GM23248 (cell line): ENCODE measurements at regions not wholly inside any gene's neighbourhood (a gene's known extent, or its start where the extent isn't known, plus 50 kb on each side); places are given as distances from the start of the nearest gene placed in this dataset.

Source experiments
- DNase-seq: peaks from one replicate; pipeline ENCODE4 v3.0.0-alpha.2; 2015
- H2AFZ ChIP-seq: fragments of 200-600 bp; sonication (generic); 2 replicates; pipeline ENCODE4 v1.6.1; 2016; ENCODE audit warnings: antibody characterized with exemption
- H3F3A ChIP-seq: fragments of 200-600 bp; sonication (generic); 2 replicates; pipeline ENCODE4 v1.6.1; 2016; ENCODE audit warnings: mild to moderate bottlenecking, antibody characterized with exemption, mixed run types; ENCODE audit not compliant: insufficient read depth
- H3K27ac ChIP-seq: fragments of 200-600 bp; sonication (generic); 2 replicates; pipeline ENCODE4 v1.5.1; 2016; ENCODE audit warnings: mild to moderate bottlenecking
- H3K27me3 ChIP-seq: fragments of 200-600 bp; sonication (generic); replicated peaks from 2 replicates; pipeline ENCODE4 v1.6.1; 2016; ENCODE audit warnings: mild to moderate bottlenecking; ENCODE audit not compliant: insufficient read depth
- H3K36me3 ChIP-seq: fragments of 200-600 bp; sonication (generic); 2 replicates; pipeline ENCODE4 v1.6.1; 2016; ENCODE audit warnings: low read depth, mild to moderate bottlenecking
- H3K4me1 ChIP-seq: fragments of 200-600 bp; sonication (generic); 2 replicates; pipeline ENCODE4 v1.6.1; 2016; ENCODE audit warnings: mild to moderate bottlenecking; ENCODE audit not compliant: insufficient read depth
- H3K4me2 ChIP-seq: fragments of 200-600 bp; sonication (generic); one replicate; pipeline ENCODE4 v1.6.1; 2016; ENCODE audit warnings: mild to moderate bottlenecking; ENCODE audit not compliant: unreplicated experiment
- H3K4me3 ChIP-seq: fragments of 200-600 bp; sonication (generic); 2 replicates; pipeline ENCODE4 v1.5.1; 2016; ENCODE audit warnings: mild to moderate bottlenecking
- H3K79me2 ChIP-seq: fragments of 200-600 bp; sonication (generic); 2 replicates; pipeline ENCODE4 v1.6.1; 2016; ENCODE audit warnings: mild to moderate bottlenecking; ENCODE audit not compliant: insufficient read depth
- H3K9ac ChIP-seq: fragments of 200-600 bp; sonication (generic); 2 replicates; pipeline ENCODE4 v1.6.1; 2016; ENCODE audit warnings: mild to moderate bottlenecking
- H3K9me2 ChIP-seq: fragments of 200-600 bp; sonication (generic); 2 replicates; pipeline ENCODE4 v1.6.1; 2016; ENCODE audit warnings: mixed run types, mild to moderate bottlenecking, moderate library complexity; ENCODE audit not compliant: insufficient read depth
- H3K9me3 ChIP-seq: fragments of 200-600 bp; sonication (generic); one replicate; pipeline ENCODE4 v1.6.1; 2017; ENCODE audit warnings: low read depth
- H4K20me1 ChIP-seq: fragments of 200-600 bp; sonication (generic); 2 replicates; pipeline ENCODE4 v1.6.0; 2016; ENCODE audit not compliant: insufficient read depth
- EZH2 ChIP-seq: fragments of 200-600 bp; sonication (generic); IDR thresholded peaks from 2 replicates; pipeline ENCODE4 v1.6.1; 2018; ENCODE audit warnings: antibody characterized with exemption, mild to moderate bottlenecking; ENCODE audit not compliant: insufficient read depth, poor library complexity, severe bottlenecking
- EZH2phosphoT487 ChIP-seq: fragments of 200-600 bp; sonication (generic); IDR thresholded peaks from 2 replicates; pipeline ENCODE4 v1.6.1; 2018; ENCODE audit warnings: antibody characterized with exemption, moderate library complexity, mild to moderate bottlenecking, low read depth; ENCODE audit not compliant: insufficient read depth
- WGBS, 2 experiments: methylation state at CpG; one replicate each; pipeline ENCODE4 v1.1.6; 2015 to 2017; ENCODE audit warnings: low lambda C conversion rate in 2 of 2, low coverage in 1 of 2; ENCODE audit errors: missing lambda C conversion rate in 2 of 2; 5-methylcytosine and 5-hydroxymethylcytosine counted together
- in situ Hi-C: fragments of 300-500 bp; cut with MboI; formaldehyde crosslinking; loops from 2 replicates; pipeline ENCODE4 v1.15.0; 2020

DNA sequence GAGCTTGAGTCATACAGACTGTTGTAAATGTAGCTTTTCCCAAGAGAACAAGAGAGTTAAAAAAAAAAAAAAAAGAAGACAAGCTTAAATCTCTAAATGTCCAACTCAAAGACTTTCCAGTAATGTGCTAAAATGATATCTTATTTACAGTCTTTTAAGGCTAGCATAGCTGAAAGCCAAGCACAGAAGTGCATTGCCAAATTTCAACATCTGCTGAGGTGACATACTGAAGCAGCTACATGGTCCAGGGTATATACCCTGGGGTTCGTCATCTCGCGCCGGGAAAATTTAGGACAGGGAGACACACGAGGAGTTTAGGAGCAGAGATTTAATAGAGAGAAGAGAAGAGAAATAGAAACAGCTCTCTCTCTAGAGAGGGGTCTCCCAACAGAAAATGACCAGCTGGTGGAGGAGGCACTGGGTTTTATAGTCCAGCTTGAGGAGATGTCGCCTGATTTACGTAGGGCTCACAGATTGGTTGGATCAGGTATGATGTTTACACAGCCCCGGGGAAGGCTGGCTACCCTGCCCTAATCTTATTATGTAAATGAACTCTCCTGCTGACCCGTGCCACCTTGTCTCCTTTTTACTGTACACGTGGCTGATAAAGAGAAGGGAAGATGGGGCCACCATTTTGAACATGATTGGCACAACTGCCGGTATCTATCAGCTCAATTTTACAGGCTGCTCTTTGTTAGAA lies 172.7 kb downstream of the TRIM33 start:
- in situ Hi-C loops: no loop called here
- no peak overlapping the region for H3K4me2 ChIP-seq
- TF ChIP-seq EZH2phosphoT487: no peak
- TF ChIP-seq EZH2: no peak
- H3K27me3 ChIP-seq: peaks cover 5% of the 10 kb centered on the region; the same call in 1 of the 2 replicates
- H3K27ac ChIP-seq: no peak overlapping the region
- no peaks in the 10 kb centered on the region for H3F3A ChIP-seq
- H4K20me1 ChIP-seq: no peaks in the 10 kb centered on the region
- no peak overlapping the region for H3K4me3 ChIP-seq
- H3K4me1 ChIP-seq: no peaks in the 10 kb centered on the region
- H3K9me3 ChIP-seq: no peaks in the 10 kb centered on the region
- H2AFZ ChIP-seq: no peak overlapping the region
- H3K9ac ChIP-seq: no peak overlapping the region
- no peaks in the 10 kb centered on the region for H3K36me3 ChIP-seq
- no peaks in the 10 kb centered on the region for H3K9me2 ChIP-seq
- no peak for DNase-seq
- WGBS, 2 experiments: 36 to 39% methylated on average over 11 of the region's 11 CpGs
- no peaks in the 10 kb centered on the region for H3K79me2 ChIP-seq

DNA sequence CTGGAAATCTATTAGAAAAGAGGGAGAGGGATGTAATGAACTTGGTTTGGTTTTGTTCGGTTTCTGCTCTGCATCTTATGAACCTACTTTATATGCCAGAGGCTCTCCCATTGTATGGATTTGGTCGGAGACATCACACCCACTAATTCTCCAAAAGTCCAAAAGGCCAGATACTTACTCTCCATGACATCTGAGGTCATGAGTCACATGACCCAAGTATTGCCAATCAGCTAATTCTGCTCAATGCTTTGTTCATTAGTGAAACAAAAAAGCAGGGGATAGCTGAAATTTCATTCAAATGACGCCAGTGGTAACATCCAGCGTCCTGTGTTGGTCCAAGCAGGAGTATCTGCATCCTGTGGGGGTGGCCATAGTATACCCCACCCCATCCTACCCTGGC lies 173.6 kb downstream of the TRIM33 start:
- Histone ChIP-seq H3K4me2 (no peak overlapping the region), H3F3A (no peaks in the 10 kb centered on the region), H3K79me2 (no peaks in the 10 kb centered on the region), H3K27me3 (peaks cover 13% of the 10 kb centered on the region; the same call in 1 of the 2 replicates), H3K9me2 (no peaks in the 10 kb centered on the region), H3K36me3 (no peaks in the 10 kb centered on the region), H3K4me3 (no peak overlapping the region), H3K4me1 (no peaks in the 10 kb centered on the region), H4K20me1 (no peaks in the 10 kb centered on the region), H3K9me3 (no peaks in the 10 kb centered on the region), H3K27ac (no peak overlapping the region), H3K9ac (no peak overlapping the region), H2AFZ (no peak overlapping the region)
- no peak for DNase-seq
- in situ Hi-C loops: no loop called here
- no peak for TF ChIP-seq EZH2phosphoT487
- TF ChIP-seq EZH2: no peak
- 56 to 62% methylated on average over 4 of the region's 4 CpGs for whole genome bisulfite sequencing, 2 experiments

DNA sequence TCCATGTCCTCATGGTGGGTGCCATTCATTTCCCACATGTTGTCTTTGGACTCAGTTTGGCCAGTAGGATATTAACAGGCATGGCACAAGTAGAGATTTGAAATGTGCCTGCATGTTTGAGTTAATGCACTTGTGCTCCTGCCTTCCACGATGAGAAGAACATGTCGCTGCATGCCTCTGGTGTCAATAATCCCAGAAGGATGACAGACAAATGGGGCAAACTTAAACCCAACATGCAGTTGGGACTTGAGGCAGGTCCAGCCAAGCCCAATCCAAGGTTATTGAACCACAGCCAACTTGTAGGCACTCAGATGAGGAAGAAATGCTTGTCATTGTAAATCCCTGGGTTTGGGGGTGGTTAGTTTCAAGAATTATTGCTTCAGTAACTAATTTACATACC lies 174.6 kb downstream of the TRIM33 start:
- no peaks in the 10 kb centered on the region for H3K9me3 ChIP-seq
- H4K20me1 ChIP-seq: no peaks in the 10 kb centered on the region
- DNase-seq: no peak
- H3F3A ChIP-seq: no peaks in the 10 kb centered on the region
- whole genome bisulfite sequencing, 2 experiments: 77 to 94% methylated on average over 2 of the region's 2 CpGs
- H3K4me3 ChIP-seq: no peak overlapping the region
- H3K4me1 ChIP-seq: no peaks in the 10 kb centered on the region
- H3K79me2 ChIP-seq: no peaks in the 10 kb centered on the region
- H3K9me2 ChIP-seq: no peaks in the 10 kb centered on the region
- peaks cover 13% of the 10 kb centered on the region; the same call in 1 of the 2 replicates for H3K27me3 ChIP-seq
- in situ Hi-C loops: no loop called here
- no peak overlapping the region for H3K9ac ChIP-seq
- H3K36me3 ChIP-seq: no peaks in the 10 kb centered on the region
- H3K4me2 ChIP-seq: no peak overlapping the region
- no peak overlapping the region for H2AFZ ChIP-seq
- H3K27ac ChIP-seq: no peak overlapping the region
- no peak for TF ChIP-seq EZH2phosphoT487
- TF ChIP-seq EZH2: no peak

GRCh38 chr1:114335273-114335672 lies 175.7 kb downstream of the TRIM33 start:
- H3K9me3 ChIP-seq: no peaks in the 10 kb centered on the region
- no peak for DNase-seq
- H3K4me3 ChIP-seq: no peak overlapping the region
- no peaks in the 10 kb centered on the region for H3K4me1 ChIP-seq
- H3K9me2 ChIP-seq: no peaks in the 10 kb centered on the region
- H3K27ac ChIP-seq: no peak overlapping the region
- no peak overlapping the region for H3K4me2 ChIP-seq
- no peaks in the 10 kb centered on the region for H3K79me2 ChIP-seq
- in situ Hi-C loops: no loop called here
- H4K20me1 ChIP-seq: no peaks in the 10 kb centered on the region
- H3K9ac ChIP-seq: no peak overlapping the region
- no peak for TF ChIP-seq EZH2phosphoT487
- TF ChIP-seq EZH2: no peak
- no peaks in the 10 kb centered on the region for H3F3A ChIP-seq
- no peak overlapping the region for H2AFZ ChIP-seq
- H3K27me3 ChIP-seq: peaks cover 23% of the 10 kb centered on the region
- H3K36me3 ChIP-seq: no peaks in the 10 kb centered on the region

DNA sequence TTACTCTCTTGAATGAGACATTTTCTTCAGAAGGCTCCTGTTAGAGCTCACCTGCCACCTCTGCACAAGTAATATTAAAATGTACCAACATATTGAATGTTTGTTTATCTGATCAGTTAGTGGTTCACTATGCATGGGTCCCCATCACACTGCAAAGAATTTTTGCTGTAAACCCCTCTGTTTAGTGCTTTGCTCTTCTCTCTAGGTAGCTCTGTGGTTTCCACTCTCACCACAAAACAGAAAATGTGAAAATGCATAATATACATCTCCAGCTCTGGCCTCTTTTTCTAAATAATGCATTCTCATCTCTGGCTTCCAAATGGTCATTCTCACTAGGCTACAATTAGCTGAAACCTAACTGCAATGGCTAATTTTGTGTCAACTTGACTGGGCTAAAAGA lies 176.7 kb downstream of the TRIM33 start:
- Histone ChIP-seq H3K9me3 (no peaks in the 10 kb centered on the region), H3K9ac (no peak overlapping the region), H3K27ac (no peak overlapping the region), H3K4me2 (no peak overlapping the region), H3F3A (no peaks in the 10 kb centered on the region), H4K20me1 (no peaks in the 10 kb centered on the region), H3K27me3 (peaks cover 30% of the 10 kb centered on the region), H3K9me2 (no peaks in the 10 kb centered on the region), H3K4me3 (no peak overlapping the region), H3K79me2 (no peaks in the 10 kb centered on the region), H2AFZ (no peak overlapping the region), H3K36me3 (no peaks in the 10 kb centered on the region), H3K4me1 (no peaks in the 10 kb centered on the region)
- in situ Hi-C loops: no loop called here
- DNase-seq: no peak
- no peak for TF ChIP-seq EZH2
- no peak for TF ChIP-seq EZH2phosphoT487
